HG03064 (cell line): ENCODE measurements at regions not wholly inside any gene's neighbourhood (a gene's known extent, or its start where the extent isn't known, plus 50 kb on each side); places are given as distances from the start of the nearest gene placed in this dataset.

ENCODE experiments used
- ATAC-seq: cut with Tn5 transposase; IDR thresholded peaks from one replicate; pipeline ENCODE4 v1.9.1; 2021; ENCODE audit warnings: low read depth; ENCODE audit not compliant: unreplicated experiment

- ATAC-seq, result no peak
Measured at GRCh38 chr3:150106740-150107428, 136.2 kb upstream of the PFN2 start.

DNA sequence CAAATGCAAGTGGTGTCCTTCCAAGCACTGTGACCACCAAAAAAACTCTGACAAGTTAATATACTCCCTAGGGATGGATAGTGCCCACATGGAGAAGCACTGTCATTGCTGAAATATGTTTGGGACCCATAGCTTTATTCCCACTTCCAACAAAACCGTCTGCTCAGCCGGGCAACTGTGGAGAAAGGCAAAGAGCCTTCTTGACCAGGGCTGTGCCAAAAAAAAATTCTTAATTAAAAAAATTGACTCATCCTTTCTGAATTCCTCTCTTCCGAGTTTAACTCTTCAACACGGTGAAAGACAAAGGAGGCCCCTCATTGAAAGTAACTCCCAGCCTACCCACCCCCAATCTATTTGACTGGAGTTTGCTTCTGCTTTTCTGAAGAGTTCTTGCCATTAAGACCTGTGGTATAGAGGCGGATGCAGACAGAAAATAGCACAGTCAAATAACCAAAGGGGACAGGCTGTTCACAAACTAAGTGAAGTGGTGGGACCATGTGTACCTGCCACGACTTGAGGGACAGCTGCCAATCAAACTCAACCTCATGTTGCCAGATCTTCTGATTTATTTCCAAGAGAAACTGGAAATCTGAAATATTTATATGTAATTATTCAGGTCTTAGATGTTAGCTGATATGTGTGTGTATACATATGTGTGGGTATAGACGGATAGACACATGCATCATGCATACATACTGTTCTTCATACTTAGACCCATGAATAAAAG, 135.4 kb upstream of the PFN2 start:
- ATAC-seq, result no peak

- no peak for ATAC-seq
Measured at GRCh38 chr3:150105025-150105424, 134.3 kb upstream of the PFN2 start.

DNA sequence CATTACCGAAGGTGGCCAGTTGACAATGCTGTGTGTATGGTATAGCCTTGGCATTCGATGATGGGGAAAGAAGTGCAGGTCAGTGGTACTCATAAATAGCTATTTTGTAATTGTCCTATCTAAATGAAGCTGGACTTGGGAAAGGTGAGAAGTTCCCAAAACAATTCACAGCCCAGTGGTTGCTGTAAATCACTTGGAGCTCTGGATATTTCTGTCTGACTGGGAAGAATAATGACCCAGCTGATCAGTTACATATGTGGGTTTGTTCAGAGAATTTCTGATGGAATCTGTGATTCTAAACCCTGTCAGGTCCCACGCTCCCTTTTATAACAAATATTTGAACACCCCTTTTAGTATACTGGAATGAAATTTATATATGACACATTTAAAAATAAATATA, 133.9 kb upstream of the PFN2 start:
- ATAC-seq, result no peak

DNA sequence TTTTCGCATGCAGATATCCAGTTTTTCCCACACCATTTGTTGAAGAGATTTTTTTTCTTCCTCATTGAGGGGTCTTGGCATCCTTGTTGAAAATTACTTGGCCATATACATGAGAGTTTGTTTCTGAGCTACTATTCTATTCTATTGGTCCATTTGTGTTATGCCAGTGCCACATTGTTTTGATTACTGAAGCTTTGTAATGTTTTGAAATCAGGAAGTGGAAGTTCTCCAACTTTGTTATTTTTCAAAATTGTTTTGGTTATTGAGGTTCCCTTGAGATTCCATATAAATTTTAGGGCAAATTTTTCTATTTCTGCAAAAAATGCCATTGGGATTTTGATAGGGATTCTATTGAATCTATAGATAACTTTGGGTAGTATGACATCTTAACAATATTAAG, 130.3 kb upstream of the PFN2 start:
- ATAC-seq, result no peak

DNA sequence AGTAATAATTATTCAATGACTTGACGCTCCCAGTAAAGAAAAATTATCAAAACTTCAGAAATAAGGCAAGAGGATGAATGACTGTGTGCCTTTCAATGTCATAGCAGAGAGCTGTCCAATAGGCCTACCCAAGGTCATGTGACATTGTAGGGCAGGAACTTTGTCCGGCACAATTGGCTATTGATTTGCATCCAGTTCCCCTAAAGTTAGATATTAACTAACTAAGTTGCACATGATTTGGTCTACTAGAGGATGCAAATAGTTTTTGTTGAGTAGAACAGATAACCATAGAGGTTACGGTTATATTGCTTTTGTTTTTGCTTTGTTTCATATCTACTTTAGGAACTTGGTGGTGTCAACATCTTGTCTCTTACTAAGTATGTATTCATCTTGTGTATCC, 127.9 kb upstream of the PFN2 start:
- no peak for ATAC-seq

- ATAC-seq, result no peak
Measured at GRCh38 chr3:150097588-150097890, 126.8 kb upstream of the PFN2 start.

GRCh38 chr3:150096700-150097587, 126.2 kb upstream of the PFN2 start:
- no peak for ATAC-seq

- ATAC-seq, result no peak
Measured at GRCh38 chr3:150094150-150094933, 123.6 kb upstream of the PFN2 start.

GRCh38 chr3:150091626-150092025, 120.9 kb upstream of the PFN2 start:
- ATAC-seq, result no peak

DNA sequence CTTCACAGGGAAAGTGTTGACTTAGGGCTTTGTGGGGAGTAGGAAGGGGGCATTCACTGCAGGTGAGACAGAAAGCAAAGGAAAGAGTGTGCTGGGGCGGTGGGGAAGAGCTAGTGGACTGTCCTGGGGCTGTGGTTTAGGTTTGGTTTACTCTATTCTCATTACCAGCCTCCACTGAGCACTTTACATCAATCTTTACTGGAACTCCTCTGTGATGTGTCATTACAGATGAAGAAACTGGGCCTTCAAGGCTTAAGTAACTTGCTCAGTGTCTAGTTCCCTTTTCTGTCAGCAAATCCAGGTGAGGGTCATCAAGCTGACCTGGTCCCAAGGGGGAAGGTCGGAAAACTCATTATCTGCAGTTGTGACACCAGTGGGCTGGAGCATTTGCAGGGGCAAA, 120.2 kb upstream of the PFN2 start:
- no peak for ATAC-seq

- no peak for ATAC-seq
Measured at GRCh38 chr3:150090006-150090405, 119.3 kb upstream of the PFN2 start.

DNA sequence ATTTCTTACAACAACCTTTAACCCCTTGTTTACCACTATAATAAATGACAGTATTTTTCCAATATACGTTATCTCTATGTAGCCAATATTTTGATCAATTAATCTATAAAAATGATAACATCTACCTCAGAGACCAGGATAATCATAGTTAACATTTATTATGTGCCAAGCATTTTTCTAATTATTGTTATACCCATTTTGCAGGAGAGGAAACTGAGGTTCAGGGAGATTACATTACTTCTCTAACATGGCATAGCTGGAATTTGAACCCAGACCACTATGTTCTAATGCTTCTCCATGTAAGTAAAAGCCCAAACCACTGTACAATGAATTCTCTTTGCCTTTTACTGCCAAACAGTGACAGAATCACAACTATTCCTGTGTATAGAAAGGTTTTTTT, 113.4 kb upstream of the PFN2 start:
- no peak for ATAC-seq

GRCh38 chr3:150083655-150084042, 113.0 kb upstream of the PFN2 start:
- ATAC-seq, result no peak

DNA sequence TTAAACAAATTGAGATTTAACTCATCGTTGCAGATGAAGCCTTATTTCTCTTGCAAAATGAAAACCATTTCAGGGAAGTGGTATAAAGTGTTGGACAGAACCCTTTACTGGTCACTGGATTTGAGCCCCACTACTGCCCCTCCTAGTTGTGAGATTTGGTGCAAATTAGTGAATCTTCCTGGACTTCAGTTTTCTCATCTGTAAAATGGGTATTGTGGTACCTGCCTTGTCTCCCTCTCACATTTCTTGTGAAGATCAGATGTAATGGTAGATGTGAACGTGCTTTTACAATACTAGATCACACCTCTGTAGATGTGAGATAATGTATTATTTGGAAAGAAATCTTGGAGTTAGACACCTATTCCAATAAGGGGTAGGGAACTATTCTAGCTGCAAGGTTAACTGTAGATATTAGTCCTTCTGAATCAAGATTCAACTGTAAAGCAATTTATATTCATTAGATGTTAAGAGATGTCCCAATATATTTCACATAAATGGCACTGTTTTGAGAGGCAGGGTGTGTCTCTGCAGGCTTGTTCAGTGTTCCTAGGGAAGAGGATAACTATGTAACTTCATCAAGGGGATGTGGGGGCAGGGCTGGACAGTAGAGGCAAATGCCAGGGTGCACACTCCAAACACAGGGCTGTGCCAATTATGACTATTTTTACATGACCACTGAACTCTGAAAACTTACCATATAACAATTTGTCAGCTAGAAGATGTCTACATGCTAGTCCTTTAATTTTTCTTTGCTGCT, 112.4 kb upstream of the PFN2 start:
- no peak for ATAC-seq

- no peak for ATAC-seq
Measured at GRCh38 chr3:150081084-150081483, 110.4 kb upstream of the PFN2 start.

DNA sequence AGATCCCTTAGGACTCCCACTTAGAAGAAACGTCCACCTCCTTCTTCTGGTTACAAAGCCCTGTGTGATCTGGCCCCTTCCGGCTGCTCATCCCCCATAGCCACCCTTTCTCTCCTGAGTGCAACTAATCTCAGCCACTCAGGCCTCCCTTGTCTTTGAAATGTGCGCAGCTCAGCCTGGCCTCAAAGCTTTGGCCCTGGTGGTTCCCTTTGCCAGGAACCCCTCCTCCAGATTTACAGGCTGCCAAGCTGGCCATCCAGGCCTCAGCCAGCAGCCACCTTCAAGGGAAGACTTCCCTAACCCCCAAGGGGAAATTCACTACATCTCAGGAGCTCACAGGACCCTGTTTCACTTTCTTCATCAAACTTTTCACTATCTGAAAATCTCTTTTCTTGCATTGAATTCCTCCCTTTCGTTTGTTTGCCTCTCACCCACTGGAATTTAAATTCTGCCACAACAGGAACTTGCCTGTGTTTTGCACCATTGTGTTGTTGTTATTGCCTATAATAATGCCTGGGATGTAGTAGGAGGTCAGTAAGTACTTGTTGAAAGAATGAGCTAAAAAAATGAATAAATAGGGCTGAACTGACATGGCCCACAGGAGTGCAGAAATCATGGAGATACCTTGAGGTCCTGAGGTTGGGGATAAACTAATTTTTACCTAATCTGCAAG, 109.5 kb upstream of the PFN2 start:
- ATAC-seq, result no peak

GRCh38 chr3:150079029-150079739, 108.5 kb upstream of the PFN2 start:
- ATAC-seq, result no peak
